ENCODE measurements at regions not wholly inside any gene's neighbourhood (a gene's known extent, or its start where the extent isn't known, plus 50 kb on each side); places are given as distances from the start of the nearest gene placed in this dataset. TPM values are rescaled to one million over a fixed set of nuclear protein-coding genes. Genes with fewer than 3 reads are reported as not detected.

Small RNA genes lying in the stretch of these regions (small RNA-seq; reads per million reads assigned to genes)
- gene AL031229.1, result not detected
- 0.10 reads per million for gene HIST1H4PS1
- gene RNU6-471P, result not detected

All from frontal cortex (tissue), 1 donor.